ENCODE measurements at regions not wholly inside any gene's neighbourhood (a gene's known extent, or its start where the extent isn't known, plus 50 kb on each side); places are given as distances from the start of the nearest gene placed in this dataset.
"Not testable (repeated sequence)": the region's sequence is repeated elsewhere in the genome, so short reads cannot be mapped to it uniquely, and the experiment has no call there.

DNA sequence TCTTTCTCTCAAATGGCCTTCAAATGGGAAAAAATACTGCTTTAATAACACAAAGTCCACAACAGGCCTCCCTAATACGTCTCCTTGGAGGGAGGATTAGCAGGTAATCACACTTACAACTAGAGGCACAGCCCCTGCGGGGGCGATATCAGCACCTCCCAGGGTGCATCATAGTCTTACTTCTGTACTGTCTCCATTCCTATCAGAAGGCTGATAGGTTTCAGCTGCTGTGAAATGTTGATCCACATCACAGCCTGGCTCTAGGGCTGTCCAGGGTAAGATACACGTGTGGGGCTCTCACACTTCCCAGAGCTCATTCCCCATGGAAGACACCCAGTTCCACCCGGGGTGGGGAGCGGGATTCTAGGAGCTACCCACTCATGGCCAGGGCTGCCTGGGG lies 139.1 kb upstream of the SFSWAP start:
- Histone ChIP-seq H3K36me3 (no peaks in the 10 kb centered on the region), H3K27ac (no peak overlapping the region), H3K4me3 (no peak overlapping the region), H3K9me3 (no peaks in the 10 kb centered on the region), H3K27me3 (no peaks in the 10 kb centered on the region), H3K4me2 (no peak overlapping the region), H3K9ac (no peak overlapping the region), H4K20me1 (no peaks in the 10 kb centered on the region), H3K4me1 (peaks cover 10% of the 10 kb centered on the region; the same call in 1 of the 2 replicates)
- no peak for TF ChIP-seq Cebpa-rat (IDR thresholded peaks at IDR 0.05)

GRCh38 chr12:131572626-131573025 lies 138.3 kb upstream of the SFSWAP start:
- H3K9ac ChIP-seq = no peak overlapping the region
- H3K27ac ChIP-seq = no peak overlapping the region
- H3K4me1 ChIP-seq = peaks cover 10% of the 10 kb centered on the region; the same call in 1 of the 2 replicates
- no peaks in the 10 kb centered on the region for H4K20me1 ChIP-seq
- H3K4me2 ChIP-seq = no peak overlapping the region
- H3K36me3 ChIP-seq = no peaks in the 10 kb centered on the region
- TF ChIP-seq Cebpa-rat (IDR thresholded peaks at IDR 0.05) = no peak
- H3K9me3 ChIP-seq = no peaks in the 10 kb centered on the region
- H3K4me3 ChIP-seq = no peak overlapping the region
- H3K27me3 ChIP-seq = no peaks in the 10 kb centered on the region

DNA sequence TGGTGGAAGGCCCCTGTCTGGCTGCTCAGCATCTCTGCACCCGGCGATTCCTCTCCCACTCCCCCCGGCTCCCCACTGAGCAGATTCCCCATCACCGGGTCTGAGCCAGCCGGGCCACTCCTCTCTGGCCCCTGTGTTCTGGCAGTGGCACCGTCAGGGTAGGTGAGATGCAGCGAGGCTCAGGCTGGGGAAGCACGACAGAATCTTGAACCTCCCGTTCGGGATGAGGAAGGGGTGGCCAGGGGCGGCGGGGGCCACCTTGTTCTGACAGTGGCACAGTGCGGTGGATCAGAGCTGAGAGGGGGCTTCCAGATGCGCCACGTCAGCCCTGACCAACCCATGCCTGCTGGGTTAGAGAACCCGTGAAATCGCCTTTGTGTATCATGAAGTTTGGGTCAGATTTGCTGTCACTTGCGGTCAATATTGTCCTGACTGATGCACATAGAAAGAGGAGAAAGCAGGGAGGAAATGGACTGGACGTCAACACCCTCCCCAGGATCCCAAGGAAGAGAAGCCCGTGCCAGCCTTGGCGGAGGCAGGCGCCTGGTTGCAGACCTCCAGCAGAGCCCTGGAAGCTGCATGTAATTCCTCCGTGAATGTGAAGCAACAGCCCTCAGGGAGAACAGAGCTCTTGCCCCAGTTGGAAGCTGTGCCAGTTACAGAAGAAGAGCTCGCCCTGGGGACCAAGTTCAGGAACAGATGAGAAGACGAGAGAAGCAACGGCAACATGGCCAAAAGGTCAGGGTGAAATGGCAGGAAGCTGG lies 137.1 kb upstream of the SFSWAP start:
- no peak for TF ChIP-seq Cebpa-rat (IDR thresholded peaks at IDR 0.05)
- Histone ChIP-seq H3K9me3 (no peaks in the 10 kb centered on the region), H3K4me2 (no peak overlapping the region), H3K27ac (no peak overlapping the region), H3K4me1 (peaks cover 10% of the 10 kb centered on the region; the same call in 1 of the 2 replicates), H3K9ac (no peak overlapping the region), H3K4me3 (no peak overlapping the region), H3K27me3 (no peaks in the 10 kb centered on the region), H3K36me3 (no peaks in the 10 kb centered on the region), H4K20me1 (no peaks in the 10 kb centered on the region)

DNA sequence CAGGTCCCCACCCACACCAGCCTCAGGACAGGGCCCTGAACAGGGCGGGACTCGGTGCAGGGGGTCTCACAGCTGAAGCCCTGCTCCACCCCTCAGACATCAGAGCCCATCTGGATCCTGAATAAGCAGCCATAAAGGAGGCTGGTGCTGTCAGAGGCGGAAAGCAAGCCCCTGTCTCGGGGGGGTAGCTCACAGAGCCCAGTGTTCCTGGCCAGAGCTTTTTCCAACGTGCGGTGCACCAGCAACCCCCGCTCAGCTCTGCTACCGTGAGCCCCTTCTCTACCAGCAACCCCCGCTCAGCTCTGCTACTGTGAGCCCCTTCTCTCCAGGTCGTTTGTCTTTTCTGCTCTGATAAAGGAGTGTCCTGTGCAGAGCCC lies 136.5 kb upstream of the SFSWAP start:
- no peaks in the 10 kb centered on the region for H4K20me1 ChIP-seq
- H3K36me3 ChIP-seq = no peaks in the 10 kb centered on the region
- no peaks in the 10 kb centered on the region for H3K27me3 ChIP-seq
- no peak overlapping the region for H3K4me3 ChIP-seq
- no peak overlapping the region for H3K27ac ChIP-seq
- H3K4me1 ChIP-seq = peaks cover 10% of the 10 kb centered on the region; the same call in 1 of the 2 replicates
- H3K9ac ChIP-seq = no peak overlapping the region
- TF ChIP-seq Cebpa-rat (IDR thresholded peaks at IDR 0.05) = no peak
- no peak overlapping the region for H3K4me2 ChIP-seq
- no peaks in the 10 kb centered on the region for H3K9me3 ChIP-seq

DNA sequence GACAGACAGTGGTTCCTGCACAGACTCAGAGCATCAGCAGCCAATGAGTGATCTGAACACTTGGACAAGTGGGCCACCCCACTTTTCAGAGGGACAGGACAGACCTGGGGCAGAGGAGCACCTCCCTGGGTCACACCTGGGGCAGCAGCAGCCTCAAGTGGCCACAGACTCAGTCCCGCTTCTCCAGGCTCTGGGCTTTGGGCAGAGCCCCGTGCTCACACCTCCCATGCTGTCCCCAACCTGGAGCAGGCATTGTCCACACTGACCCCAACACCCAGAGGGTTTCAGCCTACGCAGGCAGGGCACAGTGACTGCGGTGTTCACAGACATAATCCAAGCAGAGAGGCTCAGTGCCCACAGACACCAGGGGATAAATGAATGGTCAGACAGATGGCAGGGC lies 135.5 kb upstream of the SFSWAP start:
- TF ChIP-seq Cebpa-rat (IDR thresholded peaks at IDR 0.05) = no peak
- Histone ChIP-seq H3K27me3 (no peaks in the 10 kb centered on the region), H3K4me1 (peaks cover 10% of the 10 kb centered on the region; the same call in 1 of the 2 replicates), H3K4me2 (no peak overlapping the region), H3K36me3 (no peaks in the 10 kb centered on the region), H3K27ac (no peak overlapping the region), H3K9ac (no peak overlapping the region), H3K9me3 (no peaks in the 10 kb centered on the region), H3K4me3 (no peak overlapping the region), H4K20me1 (no peaks in the 10 kb centered on the region)

GRCh38 chr12:131576734-131577133 lies 134.2 kb upstream of the SFSWAP start:
- not testable (repeated sequence) for H3K27ac ChIP-seq, H3K4me2 ChIP-seq, H3K9ac ChIP-seq, H4K20me1 ChIP-seq, H3K36me3 ChIP-seq, H3K9me3 ChIP-seq, H3K27me3 ChIP-seq, H3K4me1 ChIP-seq, H3K4me3 ChIP-seq

DNA sequence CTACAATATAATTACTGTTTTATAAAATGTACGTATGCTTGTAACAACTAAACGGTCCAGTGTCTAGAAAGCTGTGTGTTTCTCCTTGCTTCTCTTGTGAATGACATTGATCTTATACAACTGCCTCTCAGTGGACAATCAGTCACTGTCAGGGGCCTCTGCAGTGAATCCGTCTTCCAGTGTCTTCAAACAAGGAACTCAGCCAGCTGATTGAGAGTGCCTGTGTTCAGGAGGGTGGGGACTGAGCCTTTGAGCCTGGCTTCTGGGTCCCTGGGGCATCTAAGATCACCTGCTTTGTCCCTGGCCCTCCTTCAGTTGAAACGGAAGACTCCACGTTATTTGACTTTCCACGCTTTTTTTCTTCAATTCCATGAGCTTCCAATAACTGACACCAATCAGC lies 133.1 kb upstream of the SFSWAP start:
- TF ChIP-seq Cebpa-rat (IDR thresholded peaks at IDR 0.05) = no peak
- H3K4me1 ChIP-seq = peaks cover 10% of the 10 kb centered on the region; the same call in 1 of the 2 replicates

DNA sequence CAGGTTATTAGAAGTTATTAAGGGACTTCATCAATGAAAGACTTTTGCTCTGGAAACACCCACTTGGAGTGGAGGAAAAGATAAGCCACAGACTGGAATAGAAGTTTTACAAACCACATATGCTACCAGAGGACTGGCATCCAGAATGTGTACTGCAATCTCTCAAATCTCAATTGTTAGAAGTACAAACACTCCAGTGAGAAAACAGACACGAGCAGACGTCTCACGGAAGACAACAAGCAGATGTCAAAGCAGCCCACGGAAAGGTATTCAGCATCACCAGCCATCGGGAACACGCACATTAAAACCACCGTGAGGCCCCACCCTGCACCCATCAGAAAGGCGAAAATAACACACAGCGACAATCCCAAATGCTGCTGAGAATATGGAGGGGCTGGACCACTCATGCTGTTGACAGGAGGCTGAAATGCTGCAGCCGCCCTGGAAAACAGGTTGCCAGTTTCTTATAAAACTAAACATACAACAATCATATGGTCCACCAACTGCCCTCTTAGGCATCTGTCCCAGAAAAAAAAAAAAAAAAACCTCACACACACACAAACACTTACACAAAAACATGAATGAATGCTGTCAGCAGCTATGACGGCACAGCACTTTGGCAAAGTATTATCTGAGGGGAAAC lies 131.9 kb upstream of the SFSWAP start:
- Histone ChIP-seq H3K9me3 (no peaks in the 10 kb centered on the region), H3K27me3 (no peaks in the 10 kb centered on the region)
- TF ChIP-seq Cebpa-rat (IDR thresholded peaks at IDR 0.05) = no peak

More for the DNA sequence above, 133.1 kb upstream of the SFSWAP start:
- no peak overlapping the region for H3K9ac ChIP-seq
- H3K27ac ChIP-seq = no peak overlapping the region
- H3K27me3 ChIP-seq = no peaks in the 10 kb centered on the region
- H3K4me2 ChIP-seq = no peak overlapping the region
- H3K36me3 ChIP-seq = no peaks in the 10 kb centered on the region
- H4K20me1 ChIP-seq = no peaks in the 10 kb centered on the region
- H3K9me3 ChIP-seq = no peaks in the 10 kb centered on the region
- no peak overlapping the region for H3K4me3 ChIP-seq

GRCh38 chr12:131583090-131583712 lies 127.7 kb upstream of the SFSWAP start:
- Histone ChIP-seq H3K4me2 (no peak overlapping the region), H3K9me3 (peaks cover 38% of the 10 kb centered on the region), H3K9ac (no peak overlapping the region), H3K36me3 (no peaks in the 10 kb centered on the region), H4K20me1 (no peaks in the 10 kb centered on the region), H3K27ac (no peak overlapping the region), H3K27me3 (no peaks in the 10 kb centered on the region), H3K4me3 (no peak overlapping the region), H3K4me1 (no peaks in the 10 kb centered on the region)
- TF ChIP-seq Cebpa-rat (IDR thresholded peaks at IDR 0.05) = no peak

More for the DNA sequence above, 131.9 kb upstream of the SFSWAP start:
- H4K20me1 ChIP-seq = no peaks in the 10 kb centered on the region
- no peak overlapping the region for H3K9ac ChIP-seq
- H3K27ac ChIP-seq = no peak overlapping the region
- H3K4me2 ChIP-seq = no peak overlapping the region
- no peak overlapping the region for H3K4me3 ChIP-seq
- no peaks in the 10 kb centered on the region for H3K36me3 ChIP-seq
- H3K4me1 ChIP-seq = peaks cover 6% of the 10 kb centered on the region; the same call in 1 of the 2 replicates

DNA sequence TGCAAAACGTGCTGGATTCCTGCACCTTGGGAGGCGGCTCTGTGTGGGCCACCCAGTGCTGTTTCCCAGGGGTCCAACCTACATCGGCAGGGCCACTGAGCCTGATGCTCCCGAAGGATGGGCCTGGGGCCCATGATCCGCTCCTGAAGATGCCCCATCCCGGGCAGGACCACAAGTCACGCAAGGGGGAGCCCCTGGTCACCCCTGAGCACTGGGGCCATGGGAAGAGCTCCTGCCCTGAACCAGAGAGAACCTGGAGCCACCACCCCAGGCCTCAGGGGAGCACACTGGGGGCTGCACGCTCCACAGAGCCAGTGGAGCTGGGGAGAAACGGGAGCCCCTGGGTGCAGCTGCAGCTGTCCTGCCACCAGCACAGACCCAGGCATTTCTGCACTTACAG lies 124.6 kb upstream of the SFSWAP start:
- Histone ChIP-seq H3K4me1 (no peaks in the 10 kb centered on the region), H3K4me2 (no peak overlapping the region), H3K36me3 (no peaks in the 10 kb centered on the region), H3K27ac (no peak overlapping the region), H3K4me3 (no peak overlapping the region), H3K9me3 (peaks cover 38% of the 10 kb centered on the region), H3K27me3 (no peaks in the 10 kb centered on the region), H3K9ac (no peak overlapping the region), H4K20me1 (no peaks in the 10 kb centered on the region)
- no peak for TF ChIP-seq Cebpa-rat (IDR thresholded peaks at IDR 0.05)

Measured in BLaER1 (cell line).